ENCODE measurements at regions not wholly inside any gene's neighbourhood (a gene's known extent, or its start where the extent isn't known, plus 50 kb on each side); places are given as distances from the start of the nearest gene placed in this dataset.
"Not testable (repeated sequence)": the region's sequence is repeated elsewhere in the genome, so short reads cannot be mapped to it uniquely, and the experiment has no call there.

- DNase-seq (no peak), ATAC-seq (ENCODE audit: low FRiP score) (no peak)
- Histone ChIP-seq H3K4me1 (ENCODE audit: control insufficient read depth in 1 of 2, insufficient read depth in 2 of 2, low read length in 2 of 2) (no peaks in the 10 kb centered on the region), H3K27me3 (ENCODE audit: control insufficient read depth in 1 of 2, insufficient read depth in 2 of 2, low read length in 1 of 2) (no peaks in the 10 kb centered on the region), H3K27ac (ENCODE audit: low read depth in 1 of 2, low read length in 2 of 2) (no peak overlapping the region), H3K36me3 (ENCODE audit: control insufficient read depth in 1 of 2, insufficient read depth in 2 of 2, low read length in 1 of 2) (no peaks in the 10 kb centered on the region), H3K9me3 (ENCODE audit: control insufficient read depth, low read length) (no peaks in the 10 kb centered on the region), H3K4me3 (ENCODE audit: low read length in 2 of 2) (no peak overlapping the region)
- 88 to 89% methylated on average over 3 of the region's 3 CpGs for WGBS, 2 donors
- intact Hi-C loops (cut with DNase I), result no loop called here
Measured at GRCh38 chr5:84724181-84724580, 339.5 kb upstream of the EDIL3 start.

GRCh38 chr5:84718377-84718776 is 333.7 kb upstream of the EDIL3 start:
- H3K9me3 ChIP-seq (ENCODE audit: control insufficient read depth, low read length), result no peaks in the 10 kb centered on the region
- no peak overlapping the region for H3K27ac ChIP-seq (ENCODE audit: low read depth in 1 of 2, low read length in 2 of 2)
- ATAC-seq (ENCODE audit: low FRiP score) (no peak), DNase-seq (no peak)
- H3K4me3 ChIP-seq (ENCODE audit: low read length in 2 of 2), result no peak overlapping the region
- H3K27me3 ChIP-seq (ENCODE audit: control insufficient read depth in 1 of 2, insufficient read depth in 2 of 2, low read length in 1 of 2), result no peaks in the 10 kb centered on the region
- WGBS, 2 donors, result 76 to 78% methylated on average over 3 of the region's 3 CpGs
- intact Hi-C loops (cut with DNase I), result no loop called here
- H3K36me3 ChIP-seq (ENCODE audit: control insufficient read depth in 1 of 2, insufficient read depth in 2 of 2, low read length in 1 of 2), result no peaks in the 10 kb centered on the region
- no peaks in the 10 kb centered on the region for H3K4me1 ChIP-seq (ENCODE audit: control insufficient read depth in 1 of 2, insufficient read depth in 2 of 2, low read length in 2 of 2)

GRCh38 chr5:84715686-84716085 is 331.0 kb upstream of the EDIL3 start:
- no peak overlapping the region for H3K4me3 ChIP-seq (ENCODE audit: low read length in 2 of 2)
- WGBS, 2 donors, result 90 to 91% methylated on average over 3 of the region's 3 CpGs
- no peak for DNase-seq
- H3K9me3 ChIP-seq (ENCODE audit: control insufficient read depth, low read length), result no peaks in the 10 kb centered on the region
- no peak overlapping the region for H3K27ac ChIP-seq (ENCODE audit: low read depth in 1 of 2, low read length in 2 of 2)
- no peaks in the 10 kb centered on the region for H3K27me3 ChIP-seq (ENCODE audit: control insufficient read depth in 1 of 2, insufficient read depth in 2 of 2, low read length in 1 of 2)
- intact Hi-C loops (cut with DNase I), result no loop called here
- H3K4me1 ChIP-seq (ENCODE audit: control insufficient read depth in 1 of 2, insufficient read depth in 2 of 2, low read length in 2 of 2), result no peaks in the 10 kb centered on the region
- ATAC-seq (ENCODE audit: low FRiP score), result no peak
- no peaks in the 10 kb centered on the region for H3K36me3 ChIP-seq (ENCODE audit: control insufficient read depth in 1 of 2, insufficient read depth in 2 of 2, low read length in 1 of 2)

GRCh38 chr5:84715091-84715490 is 330.4 kb upstream of the EDIL3 start:
- Histone ChIP-seq H3K4me3 (ENCODE audit: low read length in 2 of 2) (no peak overlapping the region), H3K27ac (ENCODE audit: low read depth in 1 of 2, low read length in 2 of 2) (no peak overlapping the region), H3K27me3 (ENCODE audit: control insufficient read depth in 1 of 2, insufficient read depth in 2 of 2, low read length in 1 of 2) (no peaks in the 10 kb centered on the region), H3K9me3 (ENCODE audit: control insufficient read depth, low read length) (no peaks in the 10 kb centered on the region), H3K36me3 (ENCODE audit: control insufficient read depth in 1 of 2, insufficient read depth in 2 of 2, low read length in 1 of 2) (no peaks in the 10 kb centered on the region), H3K4me1 (ENCODE audit: control insufficient read depth in 1 of 2, insufficient read depth in 2 of 2, low read length in 2 of 2) (no peaks in the 10 kb centered on the region)
- ATAC-seq (ENCODE audit: low FRiP score), result no peak
- 92 to 97% methylated on average over 1 of the region's 1 CpG for WGBS, 2 donors
- DNase-seq, result no peak
- intact Hi-C loops (cut with DNase I), result no loop called here

- intact Hi-C loops (cut with DNase I), result no loop called here
Measured at GRCh38 chr5:84709075-84709474, 324.4 kb upstream of the EDIL3 start.

GRCh38 chr5:84706678-84707641 is 322.3 kb upstream of the EDIL3 start:
- Histone ChIP-seq H3K4me3 (ENCODE audit: low read length in 2 of 2) (no peak overlapping the region), H3K27me3 (ENCODE audit: control insufficient read depth in 1 of 2, insufficient read depth in 2 of 2, low read length in 1 of 2) (no peaks in the 10 kb centered on the region), H3K36me3 (ENCODE audit: control insufficient read depth in 1 of 2, insufficient read depth in 2 of 2, low read length in 1 of 2) (no peaks in the 10 kb centered on the region), H3K4me1 (ENCODE audit: control insufficient read depth in 1 of 2, insufficient read depth in 2 of 2, low read length in 2 of 2) (no peaks in the 10 kb centered on the region), H3K9me3 (ENCODE audit: control insufficient read depth, low read length) (no peaks in the 10 kb centered on the region), H3K27ac (ENCODE audit: low read depth in 1 of 2, low read length in 2 of 2) (no peak overlapping the region)
- intact Hi-C loops (cut with DNase I), result no loop called here
- no peak for ATAC-seq (ENCODE audit: low FRiP score)
- no peak for DNase-seq
- WGBS, 2 donors, result 47 to 50% methylated on average over 5 of the region's 5 CpGs

More at GRCh38 chr5:84709075-84709474, 324.4 kb upstream of the EDIL3 start:
- Histone ChIP-seq H3K4me1 (ENCODE audit: control insufficient read depth in 1 of 2, insufficient read depth in 2 of 2, low read length in 2 of 2) (no peaks in the 10 kb centered on the region), H3K27me3 (ENCODE audit: control insufficient read depth in 1 of 2, insufficient read depth in 2 of 2, low read length in 1 of 2) (no peaks in the 10 kb centered on the region), H3K4me3 (ENCODE audit: low read length in 2 of 2) (no peak overlapping the region), H3K9me3 (ENCODE audit: control insufficient read depth, low read length) (no peaks in the 10 kb centered on the region), H3K27ac (ENCODE audit: low read depth in 1 of 2, low read length in 2 of 2) (no peak overlapping the region), H3K36me3 (ENCODE audit: control insufficient read depth in 1 of 2, insufficient read depth in 2 of 2, low read length in 1 of 2) (no peaks in the 10 kb centered on the region)
- no peak for DNase-seq
- ATAC-seq (ENCODE audit: low FRiP score), result no peak
- 96 to 100% methylated on average over 1 of the region's 1 CpG for WGBS, 2 donors

- H3K4me1 ChIP-seq (ENCODE audit: control insufficient read depth in 1 of 2, insufficient read depth in 2 of 2, low read length in 2 of 2); H3K27me3 ChIP-seq (ENCODE audit: control insufficient read depth in 1 of 2, insufficient read depth in 2 of 2, low read length in 1 of 2); H3K36me3 ChIP-seq (ENCODE audit: control insufficient read depth in 1 of 2, insufficient read depth in 2 of 2, low read length in 1 of 2); DNase-seq; H3K9me3 ChIP-seq (ENCODE audit: control insufficient read depth, low read length); intact Hi-C loops (cut with DNase I); H3K27ac ChIP-seq (ENCODE audit: low read depth in 1 of 2, low read length in 2 of 2); ATAC-seq (ENCODE audit: low FRiP score); H3K4me3 ChIP-seq (ENCODE audit: low read length in 2 of 2): not testable (repeated sequence)
- 90 to 96% methylated on average over 3 to 6 of the region's 7 CpGs for WGBS, 2 donors
Measured at GRCh38 chr5:84700545-84700944, 315.9 kb upstream of the EDIL3 start.

GRCh38 chr5:84696651-84697050 is 312.0 kb upstream of the EDIL3 start:
- DNase-seq (no peak), ATAC-seq (ENCODE audit: low FRiP score) (no peak)
- no peaks in the 10 kb centered on the region for H3K36me3 ChIP-seq (ENCODE audit: control insufficient read depth in 1 of 2, insufficient read depth in 2 of 2, low read length in 1 of 2)
- WGBS, 2 donors, result 42 to 69% methylated on average over 2 of the region's 2 CpGs
- H3K4me1 ChIP-seq (ENCODE audit: control insufficient read depth in 1 of 2, insufficient read depth in 2 of 2, low read length in 2 of 2), result no peaks in the 10 kb centered on the region
- no peaks in the 10 kb centered on the region for H3K27me3 ChIP-seq (ENCODE audit: control insufficient read depth in 1 of 2, insufficient read depth in 2 of 2, low read length in 1 of 2)
- peaks cover 2% of the 10 kb centered on the region for H3K9me3 ChIP-seq (ENCODE audit: control insufficient read depth, low read length)
- intact Hi-C loops (cut with DNase I), result no loop called here
- H3K4me3 ChIP-seq (ENCODE audit: low read length in 2 of 2), result no peak overlapping the region
- no peak overlapping the region for H3K27ac ChIP-seq (ENCODE audit: low read depth in 1 of 2, low read length in 2 of 2)

- WGBS, 2 donors, result 88 to 90% methylated on average over 3 of the region's 3 CpGs
- peaks cover 2% of the 10 kb centered on the region for H3K9me3 ChIP-seq (ENCODE audit: control insufficient read depth, low read length)
- ATAC-seq (ENCODE audit: low FRiP score) (no peak), DNase-seq (no peak)
- H3K27me3 ChIP-seq (ENCODE audit: control insufficient read depth in 1 of 2, insufficient read depth in 2 of 2, low read length in 1 of 2), result no peaks in the 10 kb centered on the region
- intact Hi-C loops (cut with DNase I), result no loop called here
- no peaks in the 10 kb centered on the region for H3K4me1 ChIP-seq (ENCODE audit: control insufficient read depth in 1 of 2, insufficient read depth in 2 of 2, low read length in 2 of 2)
- no peak overlapping the region for H3K4me3 ChIP-seq (ENCODE audit: low read length in 2 of 2)
- no peaks in the 10 kb centered on the region for H3K36me3 ChIP-seq (ENCODE audit: control insufficient read depth in 1 of 2, insufficient read depth in 2 of 2, low read length in 1 of 2)
- no peak overlapping the region for H3K27ac ChIP-seq (ENCODE audit: low read depth in 1 of 2, low read length in 2 of 2)
Measured at GRCh38 chr5:84695330-84695729, 310.6 kb upstream of the EDIL3 start.

All from aorta (tissue), 5 donors.